ENCODE measurements at regions not wholly inside any gene's neighbourhood (a gene's known extent, or its start where the extent isn't known, plus 50 kb on each side); places are given as distances from the start of the nearest gene placed in this dataset.

DNA sequence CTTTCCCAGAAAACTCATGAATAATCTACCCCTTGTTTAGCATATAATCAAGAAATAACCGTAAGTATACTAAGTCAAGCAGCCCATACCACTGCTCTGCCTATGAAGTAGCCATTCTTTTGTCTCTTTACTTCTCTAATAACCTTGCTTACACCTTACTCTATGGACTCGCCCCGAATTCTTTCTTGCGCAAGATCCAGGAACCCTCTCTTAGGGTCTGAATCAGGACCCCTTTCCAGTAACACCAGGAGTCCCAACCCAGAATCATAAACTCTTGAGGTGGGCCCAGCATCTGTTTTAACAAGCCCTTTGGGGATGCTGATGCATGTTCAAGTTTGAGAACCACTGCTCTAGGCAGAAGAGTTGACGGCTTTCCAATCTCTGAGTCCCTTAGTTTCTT, 119.6 kb downstream of the BEND2 start:
- peaks cover 0 to 1% of the 10 kb centered on the region in 2 experiments; a peak in 2 of 5 replicates for H3K27me3 ChIP-seq (ENCODE audit: control insufficient read depth in 1 of 2, insufficient read depth in 2 of 2, low read length in 2 of 2)
- no peak overlapping the region for H3K4me2 ChIP-seq (ENCODE audit: low read depth, low read length)
- intact Hi-C loops (cut with micrococcal nuclease; ENCODE audit: unreplicated experiment) (no loop called here), in situ Hi-C loops (cut with HindIII; ENCODE audit: extremely low pct_ligation_motif_present, low pct_unique_long_range_greater_than_20kb) (no loop called here)
- H3K4me3 ChIP-seq (replicated peaks in 1 of 3; ENCODE audit: insufficient read depth in 1 of 3, low read depth in 2 of 3, low read length in 3 of 3), result no peak overlapping the region
- DNase-seq (ENCODE audit: low spot score), result no peak
- H3K36me3 ChIP-seq (replicated peaks in 1 of 2; ENCODE audit: control insufficient read depth in 1 of 2, insufficient read depth in 2 of 2, low read length in 2 of 2), result no peaks in the 10 kb centered on the region
- no peaks in the 10 kb centered on the region for H4K20me1 ChIP-seq (ENCODE audit: insufficient read depth, low read length)
- ATAC-seq, result no peak
- no TSS peak for BruUV-seq (replicated peaks)
- POLR2A ChIA-PET, result no interaction called here
- no peaks in the 10 kb centered on the region for H3K79me2 ChIP-seq (ENCODE audit: insufficient read depth, low read length)
- no peak overlapping the region for H3K9ac ChIP-seq (ENCODE audit: insufficient read depth, low read depth, low read length)
- TF ChIP-seq ZNF556 (CRISPR knock-in tag; IDR thresholded peaks at IDR 0.05; ENCODE audit: borderline replicate concordance) (no peak), RNF2 (conservative IDR thresholded peaks at IDR 0.05; ENCODE audit: low read depth) (no peak), ZZZ3 (CRISPR knock-in tag; IDR thresholded peaks at IDR 0.05; ENCODE audit: borderline replicate concordance) (no peak), RAD21 (CRISPR knock-in tag; IDR thresholded peaks at IDR 0.05) (no peak), LCORL (IDR thresholded peaks at IDR 0.05) (no peak), LCORL (CRISPR knock-in tag; IDR thresholded peaks at IDR 0.05) (no peak)
- no peaks in the 10 kb centered on the region for H3K9me3 ChIP-seq (ENCODE audit: low read length)
- no peaks in the 10 kb centered on the region for H3K4me1 ChIP-seq (ENCODE audit: insufficient read depth, low read length)
- no peak overlapping the region for H2AFZ ChIP-seq (ENCODE audit: low read length)
- no peak overlapping the region for H3K27ac ChIP-seq (ENCODE audit: extremely low read length, insufficient read depth, low read length)
- no peak for FAIRE-seq
- WGBS (ENCODE audit: low lambda C conversion rate), result 45% methylated on average over 5 of the region's 5 CpGs
- CTCF ChIA-PET (ENCODE audit: low intra/inter-chr PET ratio, low total read pairs), result no interaction called here

DNA sequence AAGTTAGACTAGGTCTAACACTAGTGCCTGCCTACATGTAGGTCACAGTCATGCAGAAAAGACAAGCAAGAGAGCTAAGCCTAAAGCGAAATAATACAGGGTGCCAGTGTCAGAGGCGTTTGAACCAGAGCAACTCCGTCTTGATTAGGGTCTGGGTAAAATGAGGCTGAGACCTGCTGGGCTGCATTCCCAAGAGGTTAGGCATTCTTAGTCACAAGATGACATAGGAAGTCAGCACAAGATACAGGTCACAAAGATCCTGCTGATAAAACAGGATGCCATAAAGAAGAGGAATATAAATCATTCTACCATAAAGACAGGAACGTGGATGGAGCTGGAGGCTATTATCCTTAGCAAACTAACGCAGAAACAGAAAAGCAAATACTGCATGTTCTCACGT, 120.9 kb downstream of the BEND2 start:
- intact Hi-C loops (cut with micrococcal nuclease; ENCODE audit: unreplicated experiment), result no loop called here
- no peak overlapping the region for H3K4me2 ChIP-seq (ENCODE audit: low read depth, low read length)
- TF ChIP-seq ZNF44 (CRISPR knock-in tag; IDR thresholded peaks at IDR 0.05), result no peak
- TF ChIP-seq SKI (IDR thresholded peaks at IDR 0.05; ENCODE audit: partially characterized antibody), result no peak

More for the DNA sequence above, 120.9 kb downstream of the BEND2 start:
- H3K4me3 ChIP-seq (replicated peaks in 1 of 3; ENCODE audit: insufficient read depth in 1 of 3, low read depth in 2 of 3, low read length in 3 of 3), result no peak overlapping the region
- 29% methylated on average over 6 of the region's 6 CpGs for WGBS (ENCODE audit: low lambda C conversion rate)
- H3K79me2 ChIP-seq (ENCODE audit: insufficient read depth, low read length), result no peaks in the 10 kb centered on the region
- ATAC-seq, result no peak
- POLR2A ChIA-PET, result no interaction called here
- H3K27me3 ChIP-seq (ENCODE audit: control insufficient read depth in 1 of 2, insufficient read depth in 2 of 2, low read length in 2 of 2), result peaks cover 0 to 1% of the 10 kb centered on the region in 2 experiments; a peak in 2 of 5 replicates
- no peaks in the 10 kb centered on the region for H4K20me1 ChIP-seq (ENCODE audit: insufficient read depth, low read length)
- DNase-seq (ENCODE audit: low spot score), result no peak
- CTCF ChIA-PET (ENCODE audit: low intra/inter-chr PET ratio, low total read pairs), result no interaction called here
- H3K4me1 ChIP-seq (ENCODE audit: insufficient read depth, low read length), result no peaks in the 10 kb centered on the region
- H3K9ac ChIP-seq (ENCODE audit: insufficient read depth, low read depth, low read length), result no peak overlapping the region
- H3K27ac ChIP-seq (ENCODE audit: extremely low read length, insufficient read depth, low read length), result no peak overlapping the region
- no peak for FAIRE-seq
- in situ Hi-C loops (cut with HindIII; ENCODE audit: extremely low pct_ligation_motif_present, low pct_unique_long_range_greater_than_20kb), result no loop called here
- no peak overlapping the region for H2AFZ ChIP-seq (ENCODE audit: low read length)
- no peaks in the 10 kb centered on the region for H3K9me3 ChIP-seq (ENCODE audit: low read length)
- H3K36me3 ChIP-seq (replicated peaks in 1 of 2; ENCODE audit: control insufficient read depth in 1 of 2, insufficient read depth in 2 of 2, low read length in 2 of 2), result no peaks in the 10 kb centered on the region
- no TSS peak for BruUV-seq (replicated peaks)
